IMR-90 (cell line): ENCODE measurements at regions not wholly inside any gene's neighbourhood (a gene's known extent, or its start where the extent isn't known, plus 50 kb on each side); places are given as distances from the start of the nearest gene placed in this dataset.
A peak's percentile ranks its signal among the peaks of the same experiment; 100 is the strongest.

Experiments used
- BHLHE40 ChIP-seq: fragments of 150-350 bp; IDR thresholded peaks from 2 replicates; pipeline ENCODE4 v1.6.1; 2016; ENCODE audit warnings: mild to moderate bottlenecking, low read depth, low read length
- CEBPB ChIP-seq: IDR thresholded peaks from 2 replicates; pipeline ENCODE4 v1.6.1; 2012; ENCODE audit warnings: low read depth, low read length, improper control_type of control experiment
- MAFK ChIP-seq: IDR thresholded peaks from 2 replicates; pipeline ENCODE4 v1.6.1; 2012; ENCODE audit warnings: low read depth, low read length, improper control_type of control experiment
- MAZ ChIP-seq: IDR thresholded peaks from 2 replicates; pipeline ENCODE4 v1.6.1; 2012; ENCODE audit warnings: low read depth, mild to moderate bottlenecking, low read length, improper control_type of control experiment, moderate library complexity, borderline replicate concordance
- POLR2A ChIP-seq: IDR thresholded peaks from 2 replicates; pipeline ENCODE4 v1.6.1; 2012; ENCODE audit warnings: mild to moderate bottlenecking, low read depth, low read length
- RAD21 ChIP-seq: IDR thresholded peaks from 2 replicates; pipeline ENCODE4 v1.6.1; 2012; ENCODE audit warnings: low read length, improper control_type of control experiment
- RCOR1 ChIP-seq: IDR thresholded peaks from 2 replicates; pipeline ENCODE4 v1.6.1; 2012; ENCODE audit warnings: mild to moderate bottlenecking, low read length, improper control_type of control experiment; ENCODE audit not compliant: insufficient replicate concordance
- RFX5 ChIP-seq: IDR thresholded peaks from 2 replicates; pipeline ENCODE4 v1.8.0; 2012; ENCODE audit warnings: low read depth, mild to moderate bottlenecking, low read length, moderate library complexity
- SMC3 ChIP-seq: fragments of 150-350 bp; IDR thresholded peaks from 2 replicates; pipeline ENCODE4 v1.6.1; 2016; ENCODE audit warnings: low read depth, mild to moderate bottlenecking, antibody characterized with exemption, low read length, moderate library complexity
- TF ChIP-seq, protein P1 (sequence below): conservative IDR thresholded peaks from 2 replicates; pipeline ENCODE4 v1.5.1; 2012; ENCODE audit warnings: mild to moderate bottlenecking, low read depth, low read length, improper control_type of control experiment

DNA sequence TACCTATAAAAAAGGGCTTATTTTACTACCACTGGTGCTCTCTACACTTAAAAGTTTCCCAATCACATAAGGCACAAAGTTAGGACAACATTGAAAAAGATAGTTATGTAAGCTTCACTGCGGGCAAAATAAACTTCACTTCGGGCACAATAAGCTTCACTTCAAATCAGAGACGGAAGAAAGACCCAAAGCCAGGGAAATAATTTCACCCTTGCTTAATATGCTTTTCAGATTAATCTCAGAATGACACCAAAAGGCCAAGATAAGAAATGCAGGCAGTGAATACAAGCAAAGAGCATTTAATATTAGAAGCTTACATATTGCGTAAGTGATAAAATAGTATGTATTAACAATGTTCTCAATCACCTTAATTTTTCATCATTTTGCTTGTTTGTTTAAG is 444.2 kb downstream of the SETD4 start:
- TF ChIP-seq, protein P1, sequence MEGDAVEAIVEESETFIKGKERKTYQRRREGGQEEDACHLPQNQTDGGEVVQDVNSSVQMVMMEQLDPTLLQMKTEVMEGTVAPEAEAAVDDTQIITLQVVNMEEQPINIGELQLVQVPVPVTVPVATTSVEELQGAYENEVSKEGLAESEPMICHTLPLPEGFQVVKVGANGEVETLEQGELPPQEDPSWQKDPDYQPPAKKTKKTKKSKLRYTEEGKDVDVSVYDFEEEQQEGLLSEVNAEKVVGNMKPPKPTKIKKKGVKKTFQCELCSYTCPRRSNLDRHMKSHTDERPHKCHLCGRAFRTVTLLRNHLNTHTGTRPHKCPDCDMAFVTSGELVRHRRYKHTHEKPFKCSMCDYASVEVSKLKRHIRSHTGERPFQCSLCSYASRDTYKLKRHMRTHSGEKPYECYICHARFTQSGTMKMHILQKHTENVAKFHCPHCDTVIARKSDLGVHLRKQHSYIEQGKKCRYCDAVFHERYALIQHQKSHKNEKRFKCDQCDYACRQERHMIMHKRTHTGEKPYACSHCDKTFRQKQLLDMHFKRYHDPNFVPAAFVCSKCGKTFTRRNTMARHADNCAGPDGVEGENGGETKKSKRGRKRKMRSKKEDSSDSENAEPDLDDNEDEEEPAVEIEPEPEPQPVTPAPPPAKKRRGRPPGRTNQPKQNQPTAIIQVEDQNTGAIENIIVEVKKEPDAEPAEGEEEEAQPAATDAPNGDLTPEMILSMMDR: peak; percentile 60
- TF ChIP-seq RFX5: no peak
- TF ChIP-seq RAD21: peak; percentile 63
- TF ChIP-seq BHLHE40: no peak
- no peak for TF ChIP-seq POLR2A
- TF ChIP-seq RCOR1: no peak
- no peak for TF ChIP-seq MAFK
- peak; percentile 96 for TF ChIP-seq CEBPB
- no peak for TF ChIP-seq MAZ
- peak; percentile 33; the same call in 1 of the 2 replicates for TF ChIP-seq SMC3
